B cell (primary cell): ENCODE measurements at regions not wholly inside any gene's neighbourhood (a gene's known extent, or its start where the extent isn't known, plus 50 kb on each side); places are given as distances from the start of the nearest gene placed in this dataset.

Source experiments
- ATAC-seq: fragments of 200-7000 bp; cut with Tn5 transposase; one replicate; pipeline ENCODE4 v1.10.0; 2021; ENCODE audit warnings: low read depth, mild to moderate bottlenecking, moderate number of reproducible peaks, moderate library complexity
- CTCF ChIA-PET: fragments of 350-600 bp; sonication (Branson Sonifier 250); formaldehyde crosslinking; loops from one replicate; lab custom pipeline; 2021; ENCODE audit warnings: antibody characterized with exemption, inconsistent platforms; lab: Charles Lee
- POLR2A ChIA-PET: fragments of 350-600 bp; sonication (Branson Sonifier 250); formaldehyde crosslinking; loops from one replicate; lab custom pipeline; 2021; ENCODE audit warnings: antibody characterized with exemption; lab: Charles Lee
- DNase-seq: peaks from one replicate; pipeline ENCODE4 v3.0.0; 2013
- H2AFZ ChIP-seq: 2 replicates; pipeline ENCODE4 v1.6.1; 2012; ENCODE audit warnings: mild to moderate bottlenecking, low read depth, low read length; ENCODE audit not compliant: insufficient read depth, poor library complexity, severe bottlenecking
- H3K27ac ChIP-seq, 2 donors: 1 replicate in 1 of 2; 2 replicates in 1 of 2; pipeline ENCODE4 v1.5.1; 2012 to 2013; ENCODE audit warnings: low read length in 2 of 2, mild to moderate bottlenecking in 2 of 2, moderate library complexity in 1 of 2
- H3K27me3 ChIP-seq, 4 experiments: fragments of 200-600 bp in 1 of 4; sonication (generic) in 1 of 4; replicated peaks in 1 of 4; 1 replicate in 2 of 4; 2 replicates in 2 of 4; pipeline versions ENCODE4 v1.6.1 to v1.7.0; 2013 to 2016; ENCODE audit warnings: low read length in 3 of 4, mild to moderate bottlenecking in 2 of 4, mixed read lengths in 1 of 4, moderate library complexity in 1 of 4; ENCODE audit not compliant: insufficient read depth in 4 of 4, control insufficient read depth in 3 of 4; ENCODE audit errors: control extremely low read depth in 1 of 4
- H3K36me3 ChIP-seq, 2 experiments: replicated peaks in 1 of 2; 1 replicate in 1 of 2; 2 replicates in 1 of 2; pipeline versions ENCODE4 v1.6.1 to v1.7.1; 2013; ENCODE audit warnings: low read length in 1 of 2; ENCODE audit not compliant: insufficient read depth in 2 of 2, control insufficient read depth in 1 of 2; ENCODE audit errors: control extremely low read depth in 1 of 2, extremely low read depth in 1 of 2
- H3K4me1 ChIP-seq, 2 donors: fragments of 200-600 bp in 1 of 2; sonication (generic) in 1 of 2; 1 replicate in 1 of 2; 2 replicates in 1 of 2; pipeline versions ENCODE4 v1.5.1 to v1.6.1; 2013 to 2017; ENCODE audit warnings: low read length in 2 of 2; ENCODE audit not compliant: control insufficient read depth in 2 of 2, insufficient read depth in 2 of 2
- H3K4me2 ChIP-seq: replicated peaks from 2 replicates; pipeline ENCODE3; 2012; ENCODE audit warnings: mild to moderate bottlenecking, low read depth, low read length; ENCODE audit not compliant: poor library complexity, severe bottlenecking
- H3K4me3 ChIP-seq, 5 experiments: fragments of 200-600 bp in 1 of 5; sonication (generic) in 1 of 5; 1 replicate in 3 of 5; 2 replicates in 2 of 5; pipeline versions ENCODE4 v1.5.1 to v1.7.0; 2011 to 2016; ENCODE audit warnings: low read length in 4 of 5, mild to moderate bottlenecking in 4 of 5, low read depth in 2 of 5, control low read depth in 1 of 5, moderate library complexity in 1 of 5; ENCODE audit not compliant: insufficient read depth in 1 of 5; ENCODE audit errors: control extremely low read depth in 1 of 5, extremely low read depth in 1 of 5
- H3K79me2 ChIP-seq: fragments of 200-600 bp; sonication (generic); one replicate; pipeline ENCODE4 v1.6.0; 2016; ENCODE audit warnings: low read length; ENCODE audit not compliant: control insufficient read depth, insufficient read depth
- H3K9ac ChIP-seq: fragments of 200-600 bp; sonication (generic); 2 replicates; pipeline ENCODE4 v1.6.1; 2017; ENCODE audit warnings: mild to moderate bottlenecking, low read length, moderate library complexity
- H3K9me3 ChIP-seq, 3 donors: one replicate each; pipeline versions ENCODE4 v1.6.1 to v1.7.1; 2013; ENCODE audit warnings: low read length in 2 of 3; ENCODE audit not compliant: control insufficient read depth in 2 of 3, insufficient read depth in 1 of 3; ENCODE audit errors: control extremely low read depth in 1 of 3
- H4K20me1 ChIP-seq: 2 replicates; pipeline ENCODE4 v1.6.0; 2012; ENCODE audit warnings: mild to moderate bottlenecking, low read length; ENCODE audit not compliant: insufficient read depth, control insufficient read depth, poor library complexity, severe bottlenecking
- H3K27ac Mint-ChIP-seq: one replicate; pipeline ENCODE4 v1.8.0; 2021; ENCODE audit warnings: mixed read lengths
- H3K27me3 Mint-ChIP-seq: one replicate; pipeline ENCODE4 v1.8.0; 2021; ENCODE audit warnings: mixed read lengths
- H3K4me1 Mint-ChIP-seq: one replicate; pipeline ENCODE4 v1.8.0; 2021; ENCODE audit warnings: mixed read lengths
- H3K4me3 Mint-ChIP-seq: one replicate; pipeline ENCODE4 v1.8.0; 2021; ENCODE audit warnings: mixed read lengths
- H3K9me3 Mint-ChIP-seq: one replicate; pipeline ENCODE4 v1.8.0; 2022; ENCODE audit warnings: mixed read lengths; ENCODE audit not compliant: insufficient read depth
- CTCF ChIP-seq: fragments of 200-600 bp; IDR thresholded peaks from one replicate; pipeline ENCODE4 v1.8.0; 2022; ENCODE audit warnings: antibody characterized with exemption, mild to moderate bottlenecking
- EZH2 ChIP-seq: IDR thresholded peaks from 2 replicates; pipeline ENCODE4 v1.6.1; 2012; ENCODE audit warnings: borderline replicate concordance, low read depth, mild to moderate bottlenecking, moderate library complexity, low read length; ENCODE audit not compliant: insufficient read depth, poor library complexity, severe bottlenecking
- WGBS: methylation state at CpG from one replicate; pipeline ENCODE4 v1.1.5; 2013; ENCODE audit warnings: missing lambda C conversion rate; ENCODE audit not compliant: insufficient coverage; 5-methylcytosine and 5-hydroxymethylcytosine counted together
- intact Hi-C: fragments of 100-400 bp; cut with micrococcal nuclease; formaldehyde crosslinking; loops from one replicate; pipeline ENCODE4 v1.10.0; 2022

GRCh38 chr4:120472447-120473131 lies 405.9 kb upstream of the MAD2L1 start:
- H3K27me3 ChIP-seq: no peaks in the 10 kb centered on the region
- TF ChIP-seq EZH2: no peak
- TF ChIP-seq CTCF: no peak
- no peaks in the 10 kb centered on the region for H3K4me1 ChIP-seq
- no CpG with 5 or more reads among the region's 1 CpG for WGBS
- H3K79me2 ChIP-seq: no peaks in the 10 kb centered on the region
- no peaks in the 10 kb centered on the region for H4K20me1 ChIP-seq
- Mint-ChIP-seq H3K27ac (no peak overlapping the region), H3K9me3 (no peaks in the 10 kb centered on the region), H3K4me1 (no peaks in the 10 kb centered on the region), H3K4me3 (no peak overlapping the region), H3K27me3 (no peaks in the 10 kb centered on the region)
- ChIA-PET CTCF (no interaction called here), POLR2A (no interaction called here)
- no peak overlapping the region for H2AFZ ChIP-seq
- intact Hi-C loops: no loop called here
- no peak overlapping the region for H3K9ac ChIP-seq
- H3K9me3 ChIP-seq: no peaks in the 10 kb centered on the region
- ATAC-seq (no peak), DNase-seq (no peak)
- H3K4me2 ChIP-seq: no peak overlapping the region
- no peaks in the 10 kb centered on the region for H3K36me3 ChIP-seq
- H3K27ac ChIP-seq: no peak overlapping the region
- H3K4me3 ChIP-seq: no peak overlapping the region

DNA sequence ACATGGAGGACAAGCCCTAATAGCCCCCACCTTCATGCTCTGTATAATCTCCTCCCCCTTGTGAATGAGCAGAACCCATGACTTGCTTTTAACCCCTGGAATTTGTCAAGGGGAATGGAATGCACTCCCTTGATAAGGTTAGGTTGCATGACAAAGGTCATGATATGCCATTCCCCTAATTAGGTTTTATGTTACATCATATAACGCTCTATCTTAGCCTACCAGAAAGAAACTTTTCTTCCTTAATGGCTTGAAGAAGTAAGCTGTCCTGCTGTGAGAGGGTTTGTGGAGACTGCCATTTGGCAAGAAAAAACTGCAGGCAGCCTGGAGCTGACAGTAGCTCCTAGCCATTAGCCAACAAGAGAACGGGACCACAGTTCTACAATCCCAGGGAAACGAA lies 399.8 kb upstream of the MAD2L1 start:
- WGBS: no CpG with 5 or more reads among the region's 3 CpGs
- no peaks in the 10 kb centered on the region for H4K20me1 ChIP-seq
- POLR2A ChIA-PET: no interaction called here
- no peak overlapping the region for H3K27ac ChIP-seq
- H3K4me3 ChIP-seq: no peak overlapping the region
- Mint-ChIP-seq H3K27me3 (no peaks in the 10 kb centered on the region), H3K4me3 (no peak overlapping the region), H3K27ac (no peak overlapping the region), H3K9me3 (no peaks in the 10 kb centered on the region), H3K4me1 (no peaks in the 10 kb centered on the region)
- no peak for ATAC-seq
- CTCF ChIA-PET: no interaction called here
- no peaks in the 10 kb centered on the region for H3K79me2 ChIP-seq
- DNase-seq: no peak
- no peak for TF ChIP-seq CTCF
- TF ChIP-seq EZH2: no peak
- H2AFZ ChIP-seq: no peak overlapping the region
- H3K9ac ChIP-seq: no peak overlapping the region
- H3K36me3 ChIP-seq: no peaks in the 10 kb centered on the region
- H3K27me3 ChIP-seq: no peaks in the 10 kb centered on the region
- no peaks in the 10 kb centered on the region for H3K9me3 ChIP-seq
- H3K4me1 ChIP-seq: no peaks in the 10 kb centered on the region
- intact Hi-C loops: no loop called here
- H3K4me2 ChIP-seq: no peak overlapping the region
